Mucosa of descending colon (tissue), 3 donors: ENCODE measurements at regions not wholly inside any gene's neighbourhood (a gene's known extent, or its start where the extent isn't known, plus 50 kb on each side); places are given as distances from the start of the nearest gene placed in this dataset.
"Not testable (repeated sequence)": the region's sequence is repeated elsewhere in the genome, so short reads cannot be mapped to it uniquely, and the experiment has no call there.

Source experiments
- ATAC-seq: fragments of 200-7000 bp; cut with Tn5 transposase; one replicate; pipeline ENCODE4 v1.9.1; 2020; ENCODE audit warnings: mild to moderate bottlenecking, moderate library complexity
- DNase-seq, 3 donors: peaks; one replicate each; pipeline ENCODE4 v3.0.0-alpha.2; 2020
- H3K36me3 ChIP-seq: fragments of 200-600 bp; one replicate; pipeline ENCODE4 v1.8.0; 2021; ENCODE audit warnings: low read depth, mild to moderate bottlenecking
- H3K4me1 ChIP-seq: fragments of 200-600 bp; one replicate; pipeline ENCODE4 v1.8.0; 2021; ENCODE audit warnings: low read depth, mild to moderate bottlenecking
- H3K4me3 ChIP-seq: fragments of 200-600 bp; one replicate; pipeline ENCODE4 v1.8.0; 2021; ENCODE audit warnings: mild to moderate bottlenecking
- H3K9me3 ChIP-seq: fragments of 200-600 bp; one replicate; pipeline ENCODE4 v1.8.0; 2021; ENCODE audit warnings: mild to moderate bottlenecking
- CTCF ChIP-seq: fragments of 200-600 bp; IDR thresholded peaks from one replicate; pipeline ENCODE4 v1.8.0; 2022; ENCODE audit warnings: antibody characterized with exemption, mild to moderate bottlenecking
- intact Hi-C, 2 donors: fragments of 100-400 bp; cut with DNase I in 1 of 2; cut with micrococcal nuclease in 1 of 2; formaldehyde crosslinking; loops; one replicate each; pipeline versions ENCODE4 v1.11.0 to v1.11.1; 2022; cut with DNase I, micrococcal nuclease
- donor health status: DM: no; HTN: no; CAD: no; lungs with moderate emphysema.
- donor health status: DM: no; HTN: no; CAD: no.
- donor health status: DM: no; HTN: yes; CAD: no.

- no peak for TF ChIP-seq CTCF
- intact Hi-C loops = no loop called here
Observed at GRCh38 chr5:68054638-68055037, 160.9 kb upstream of the PIK3R1 start.

GRCh38 chr5:68053202-68053601 is 162.4 kb upstream of the PIK3R1 start:
- ATAC-seq (no peak), DNase-seq (no peak)
- intact Hi-C loops = no loop called here
- Histone ChIP-seq H3K4me1 (no peaks in the 10 kb centered on the region), H3K9me3 (no peaks in the 10 kb centered on the region), H3K4me3 (no peak overlapping the region), H3K36me3 (no peaks in the 10 kb centered on the region)
- no peak for TF ChIP-seq CTCF

More at GRCh38 chr5:68054638-68055037, 160.9 kb upstream of the PIK3R1 start:
- no peaks in the 10 kb centered on the region for H3K4me1 ChIP-seq
- no peak for DNase-seq
- no peaks in the 10 kb centered on the region for H3K9me3 ChIP-seq
- peak; percentile 72 for ATAC-seq
- H3K36me3 ChIP-seq = no peaks in the 10 kb centered on the region
- no peak overlapping the region for H3K4me3 ChIP-seq

- no peaks in the 10 kb centered on the region for H3K4me1 ChIP-seq
- intact Hi-C loops = no loop called here
- no peaks in the 10 kb centered on the region for H3K36me3 ChIP-seq
- ATAC-seq = peak; percentile 86
- DNase-seq = no peak
- H3K9me3 ChIP-seq = no peaks in the 10 kb centered on the region
- no peak for TF ChIP-seq CTCF
- H3K4me3 ChIP-seq = no peak overlapping the region
Observed at GRCh38 chr5:68049053-68049713, 166.4 kb upstream of the PIK3R1 start.

- no peak for TF ChIP-seq CTCF
- Histone ChIP-seq H3K36me3 (no peaks in the 10 kb centered on the region), H3K4me3 (no peak overlapping the region), H3K4me1 (no peaks in the 10 kb centered on the region), H3K9me3 (no peaks in the 10 kb centered on the region)
- intact Hi-C loops = no loop called here
- peak; percentile 49 for ATAC-seq
- DNase-seq = no peak
Observed at GRCh38 chr5:68048516-68048915, 167.0 kb upstream of the PIK3R1 start.

- not testable (repeated sequence) for ATAC-seq
Observed at GRCh38 chr5:68048054-68048453, 167.5 kb upstream of the PIK3R1 start.

GRCh38 chr5:68047035-68047434 is 168.5 kb upstream of the PIK3R1 start:
- Histone ChIP-seq H3K9me3 (no peaks in the 10 kb centered on the region), H3K4me1 (no peaks in the 10 kb centered on the region), H3K4me3 (no peak overlapping the region), H3K36me3 (no peaks in the 10 kb centered on the region)
- DNase-seq (no peak), ATAC-seq (no peak)
- TF ChIP-seq CTCF = no peak
- intact Hi-C loops = no loop called here

More at GRCh38 chr5:68048054-68048453, 167.5 kb upstream of the PIK3R1 start:
- H3K4me1 ChIP-seq, intact Hi-C loops, H3K9me3 ChIP-seq, H3K36me3 ChIP-seq, DNase-seq, H3K4me3 ChIP-seq: not testable (repeated sequence)
